ENCODE measurements at regions not wholly inside any gene's neighbourhood (a gene's known extent, or its start where the extent isn't known, plus 50 kb on each side); places are given as distances from the start of the nearest gene placed in this dataset.

- Histone ChIP-seq H3K36me3 (ENCODE audit: control insufficient read depth in 2 of 3, insufficient read depth in 3 of 3, low read length in 3 of 3) (no peaks in the 10 kb centered on the region), H3K27ac (ENCODE audit: low read depth, low read length) (no peak overlapping the region), H3K4me3 (ENCODE audit: low read length) (no peak overlapping the region), H3K27me3 (ENCODE audit: control insufficient read depth in 2 of 2, insufficient read depth in 2 of 2, low read length in 2 of 2) (no peaks in the 10 kb centered on the region), H3K9me3 (ENCODE audit: control insufficient read depth in 2 of 3, low read length in 3 of 3) (no peaks in the 10 kb centered on the region), H3K4me1 (ENCODE audit: control insufficient read depth in 2 of 2, insufficient read depth in 2 of 2, low read length in 2 of 2) (no peaks in the 10 kb centered on the region)
- H3K9me3 Mint-ChIP-seq, result peaks cover 0 to 4% (median 0%) of the 10 kb centered on the region in 11 donors
- no peak overlapping the region for H3K27ac Mint-ChIP-seq
- no peak overlapping the region for H3K4me3 Mint-ChIP-seq
- H3K4me1 Mint-ChIP-seq, result no peaks in the 10 kb centered on the region
- ATAC-seq (no peak), DNase-seq (no peak)
- H3K36me3 Mint-ChIP-seq, result no peaks in the 10 kb centered on the region
- intact Hi-C loops (cut with micrococcal nuclease), result no loop called here
- POLR2A ChIA-PET, result no interaction called here
- peaks cover 0 to 3% (median 0%) of the 10 kb centered on the region in 5 donors for H3K27me3 Mint-ChIP-seq
- CTCF ChIA-PET, result no interaction called here
Measured at GRCh38 chr5:4875942-4876341, 264.2 kb upstream of the ADAMTS16 start.

- intact Hi-C loops (cut with micrococcal nuclease), result no loop called here
- Histone ChIP-seq H3K9me3 (ENCODE audit: control insufficient read depth in 2 of 3, low read length in 3 of 3) (no peaks in the 10 kb centered on the region), H3K4me3 (ENCODE audit: low read length) (no peak overlapping the region), H3K4me1 (ENCODE audit: control insufficient read depth in 2 of 2, insufficient read depth in 2 of 2, low read length in 2 of 2) (no peaks in the 10 kb centered on the region), H3K27ac (ENCODE audit: low read depth, low read length) (no peak overlapping the region), H3K36me3 (ENCODE audit: control insufficient read depth in 2 of 3, insufficient read depth in 3 of 3, low read length in 3 of 3) (no peaks in the 10 kb centered on the region), H3K27me3 (ENCODE audit: control insufficient read depth in 2 of 2, insufficient read depth in 2 of 2, low read length in 2 of 2) (no peaks in the 10 kb centered on the region)
- Mint-ChIP-seq H3K9me3 (peaks cover 0 to 4% (median 0%) of the 10 kb centered on the region in 11 donors), H3K4me1 (no peaks in the 10 kb centered on the region), H3K27me3 (peaks cover 0 to 3% (median 0%) of the 10 kb centered on the region in 5 donors), H3K36me3 (no peaks in the 10 kb centered on the region), H3K27ac (no peak overlapping the region), H3K4me3 (no peak overlapping the region)
- DNase-seq (no peak), ATAC-seq (no peak)
- ChIA-PET POLR2A (no interaction called here), CTCF (no interaction called here)
Measured at GRCh38 chr5:4876804-4877203, 263.3 kb upstream of the ADAMTS16 start.

GRCh38 chr5:4877579-4877978 is 262.6 kb upstream of the ADAMTS16 start:
- ATAC-seq (no peak), DNase-seq (no peak)
- intact Hi-C loops (cut with micrococcal nuclease), result no loop called here

GRCh38 chr5:4879075-4879474 is 261.1 kb upstream of the ADAMTS16 start:
- DNase-seq, result no peak
- H3K36me3 Mint-ChIP-seq, result no peaks in the 10 kb centered on the region
- intact Hi-C loops (cut with micrococcal nuclease), result loop anchor here in 1 of 2 donors (1.0 kb wide), 1 partner anchor 63 kb away; no protein-coding TSS in a partner anchor
- Histone ChIP-seq H3K27ac (ENCODE audit: low read depth, low read length) (no peak overlapping the region), H3K36me3 (ENCODE audit: control insufficient read depth in 2 of 3, insufficient read depth in 3 of 3, low read length in 3 of 3) (no peaks in the 10 kb centered on the region), H3K27me3 (ENCODE audit: control insufficient read depth in 2 of 2, insufficient read depth in 2 of 2, low read length in 2 of 2) (no peaks in the 10 kb centered on the region), H3K4me3 (ENCODE audit: low read length) (no peak overlapping the region), H3K4me1 (ENCODE audit: control insufficient read depth in 2 of 2, insufficient read depth in 2 of 2, low read length in 2 of 2) (no peaks in the 10 kb centered on the region), H3K9me3 (ENCODE audit: control insufficient read depth in 2 of 3, low read length in 3 of 3) (no peaks in the 10 kb centered on the region)
- ATAC-seq, result no peak
- peaks cover 0 to 4% (median 0%) of the 10 kb centered on the region in 11 donors for H3K9me3 Mint-ChIP-seq
- no peak overlapping the region for H3K27ac Mint-ChIP-seq
- no peak overlapping the region for H3K4me3 Mint-ChIP-seq
- no peaks in the 10 kb centered on the region for H3K4me1 Mint-ChIP-seq
- ChIA-PET POLR2A (no interaction called here), CTCF (no interaction called here)
- H3K27me3 Mint-ChIP-seq, result peaks cover 0 to 3% (median 0%) of the 10 kb centered on the region in 5 donors

More at GRCh38 chr5:4877579-4877978, 262.6 kb upstream of the ADAMTS16 start:
- no peak overlapping the region for H3K27ac ChIP-seq (ENCODE audit: low read depth, low read length)
- peaks cover 0 to 3% (median 0%) of the 10 kb centered on the region in 5 donors for H3K27me3 Mint-ChIP-seq
- POLR2A ChIA-PET, result no interaction called here
- no peaks in the 10 kb centered on the region for H3K36me3 Mint-ChIP-seq
- no peaks in the 10 kb centered on the region for H3K9me3 ChIP-seq (ENCODE audit: control insufficient read depth in 2 of 3, low read length in 3 of 3)
- H3K36me3 ChIP-seq (ENCODE audit: control insufficient read depth in 2 of 3, insufficient read depth in 3 of 3, low read length in 3 of 3), result no peaks in the 10 kb centered on the region
- no peaks in the 10 kb centered on the region for H3K4me1 Mint-ChIP-seq
- H3K9me3 Mint-ChIP-seq, result peaks cover 0 to 4% (median 0%) of the 10 kb centered on the region in 11 donors
- CTCF ChIA-PET, result no interaction called here
- H3K4me3 ChIP-seq (ENCODE audit: low read length), result no peak overlapping the region
- no peak overlapping the region for H3K4me3 Mint-ChIP-seq
- no peaks in the 10 kb centered on the region for H3K27me3 ChIP-seq (ENCODE audit: control insufficient read depth in 2 of 2, insufficient read depth in 2 of 2, low read length in 2 of 2)
- H3K27ac Mint-ChIP-seq, result no peak overlapping the region
- H3K4me1 ChIP-seq (ENCODE audit: control insufficient read depth in 2 of 2, insufficient read depth in 2 of 2, low read length in 2 of 2), result no peaks in the 10 kb centered on the region

- POLR2A ChIA-PET, result no interaction called here
- peak; percentile 40 for ATAC-seq
- no peak overlapping the region for H3K4me3 ChIP-seq (ENCODE audit: low read length)
- no peaks in the 10 kb centered on the region for H3K4me1 ChIP-seq (ENCODE audit: control insufficient read depth in 2 of 2, insufficient read depth in 2 of 2, low read length in 2 of 2)
- H3K4me3 Mint-ChIP-seq, result no peak overlapping the region
- peaks cover 0 to 2% (median 0%) of the 10 kb centered on the region in 11 donors for H3K9me3 Mint-ChIP-seq
- no peaks in the 10 kb centered on the region for H3K9me3 ChIP-seq (ENCODE audit: control insufficient read depth in 2 of 3, low read length in 3 of 3)
- DNase-seq, result peak in 2 of 9 donors; percentile 14 to 55
- no peaks in the 10 kb centered on the region for H3K36me3 ChIP-seq (ENCODE audit: control insufficient read depth in 2 of 3, insufficient read depth in 3 of 3, low read length in 3 of 3)
- H3K36me3 Mint-ChIP-seq, result no peaks in the 10 kb centered on the region
- peaks cover 0 to 3% (median 0%) of the 10 kb centered on the region in 5 donors for H3K27me3 Mint-ChIP-seq
- H3K4me1 Mint-ChIP-seq, result no peaks in the 10 kb centered on the region
- no peak overlapping the region for H3K27ac Mint-ChIP-seq
- intact Hi-C loops (cut with micrococcal nuclease), result loop anchor here in 1 of 2 donors (1.0 kb wide), 1 partner anchor 63 kb away; no protein-coding TSS in a partner anchor
- H3K27ac ChIP-seq (ENCODE audit: low read depth, low read length), result no peak overlapping the region
- H3K27me3 ChIP-seq (ENCODE audit: control insufficient read depth in 2 of 2, insufficient read depth in 2 of 2, low read length in 2 of 2), result no peaks in the 10 kb centered on the region
- CTCF ChIA-PET, result no interaction called here
Measured at GRCh38 chr5:4879693-4880303, 260.3 kb upstream of the ADAMTS16 start.

- H3K27ac ChIP-seq (ENCODE audit: low read depth, low read length), result no peak overlapping the region
- no peaks in the 10 kb centered on the region for H3K9me3 ChIP-seq (ENCODE audit: control insufficient read depth in 2 of 3, low read length in 3 of 3)
- no peak for DNase-seq
- ChIA-PET POLR2A (no interaction called here), CTCF (no interaction called here)
- Mint-ChIP-seq H3K9me3 (peaks cover 0 to 2% (median 0%) of the 10 kb centered on the region in 11 donors), H3K4me1 (no peaks in the 10 kb centered on the region), H3K27me3 (peaks cover 0 to 3% (median 0%) of the 10 kb centered on the region in 5 donors), H3K36me3 (no peaks in the 10 kb centered on the region), H3K27ac (no peak overlapping the region), H3K4me3 (no peak overlapping the region)
- intact Hi-C loops (cut with micrococcal nuclease), result no loop called here
- no peak overlapping the region for H3K4me3 ChIP-seq (ENCODE audit: low read length)
- H3K27me3 ChIP-seq (ENCODE audit: control insufficient read depth in 2 of 2, insufficient read depth in 2 of 2, low read length in 2 of 2), result no peaks in the 10 kb centered on the region
- no peaks in the 10 kb centered on the region for H3K4me1 ChIP-seq (ENCODE audit: control insufficient read depth in 2 of 2, insufficient read depth in 2 of 2, low read length in 2 of 2)
- H3K36me3 ChIP-seq (ENCODE audit: control insufficient read depth in 2 of 3, insufficient read depth in 3 of 3, low read length in 3 of 3), result no peaks in the 10 kb centered on the region
- ATAC-seq, result no peak
Measured at GRCh38 chr5:4880304-4880741, 259.8 kb upstream of the ADAMTS16 start.

GRCh38 chr5:4881366-4882002 is 258.6 kb upstream of the ADAMTS16 start:
- no peaks in the 10 kb centered on the region for H3K9me3 ChIP-seq (ENCODE audit: control insufficient read depth in 2 of 3, low read length in 3 of 3)
- DNase-seq (no peak), ATAC-seq (no peak)
- intact Hi-C loops (cut with micrococcal nuclease), result no loop called here
- POLR2A ChIA-PET, result no interaction called here
- Mint-ChIP-seq H3K27ac (no peak overlapping the region), H3K4me1 (no peaks in the 10 kb centered on the region), H3K4me3 (no peak overlapping the region), H3K36me3 (no peaks in the 10 kb centered on the region), H3K9me3 (peaks cover 0 to 6% (median 0%) of the 10 kb centered on the region in 11 donors), H3K27me3 (peaks cover 0 to 3% (median 0%) of the 10 kb centered on the region in 5 donors)
- CTCF ChIA-PET, result no interaction called here
- H3K4me3 ChIP-seq (ENCODE audit: low read length), result no peak overlapping the region
- no peaks in the 10 kb centered on the region for H3K27me3 ChIP-seq (ENCODE audit: control insufficient read depth in 2 of 2, insufficient read depth in 2 of 2, low read length in 2 of 2)
- H3K27ac ChIP-seq (ENCODE audit: low read depth, low read length), result no peak overlapping the region
- H3K4me1 ChIP-seq (ENCODE audit: control insufficient read depth in 2 of 2, insufficient read depth in 2 of 2, low read length in 2 of 2), result no peaks in the 10 kb centered on the region
- H3K36me3 ChIP-seq (ENCODE audit: control insufficient read depth in 2 of 3, insufficient read depth in 3 of 3, low read length in 3 of 3), result no peaks in the 10 kb centered on the region
